IMR-90 (cell line): ENCODE measurements at regions not wholly inside any gene's neighbourhood (a gene's known extent, or its start where the extent isn't known, plus 50 kb on each side); places are given as distances from the start of the nearest gene placed in this dataset.

Source experiments
- ATAC-seq: fragments of 200-7000 bp; cut with Tn5 transposase; 2 replicates; pipeline ENCODE4 v1.9.1; 2020; ENCODE audit warnings: low read depth, mild to moderate bottlenecking, moderate library complexity
- BruUV-seq: library from RNA; stranded (reverse); fragments of 400-500 nt; replicated peaks from 2 replicates; lab custom pipeline; 2021; lab: Mats Ljungman, UMichigan
- CTCF ChIA-PET: fragments of 300-600 bp; formaldehyde crosslinking; extraction: SDS; loops from one replicate; lab custom pipeline; 2021; ENCODE audit warnings: antibody characterized with exemption; lab: Yijun Ruan, JAX
- POLR2A ChIA-PET: fragments of 300-600 bp; sonication (Branson Sonifier 250); formaldehyde crosslinking; loops from one replicate; lab custom pipeline; 2022; ENCODE audit warnings: antibody characterized with exemption; ENCODE audit not compliant: unreplicated experiment; lab: Charles Lee
- DNase-seq: peaks from one replicate; pipeline ENCODE4 v3.0.0; 2013
- H2AFZ ChIP-seq: replicated peaks from 2 replicates; pipeline ENCODE3; 2013; ENCODE audit warnings: low read length, mild to moderate bottlenecking; ENCODE audit not compliant: poor library complexity
- H2AK5ac ChIP-seq: 2 replicates; pipeline ENCODE4 v1.6.1; 2013; ENCODE audit warnings: low read depth, low read length, inconsistent platforms
- H2AK9ac ChIP-seq: replicated peaks from 2 replicates; pipeline ENCODE3; 2013; ENCODE audit warnings: mild to moderate bottlenecking, low read depth, low read length, moderate library complexity; ENCODE audit not compliant: poor library complexity
- H2BK120ac ChIP-seq: 2 replicates; pipeline ENCODE4 v1.6.1; 2013; ENCODE audit warnings: low read depth, low read length, inconsistent platforms
- H2BK15ac ChIP-seq: 3 replicates; pipeline ENCODE4 v1.6.1; 2013; ENCODE audit warnings: low read depth, low read length, inconsistent platforms
- H2BK20ac ChIP-seq: 2 replicates; pipeline ENCODE4 v1.6.1; 2013; ENCODE audit warnings: low read depth, mild to moderate bottlenecking, inconsistent platforms, low read length, moderate library complexity
- H2BK5ac ChIP-seq: 2 replicates; pipeline ENCODE4 v1.6.1; 2013; ENCODE audit warnings: mild to moderate bottlenecking, low read depth, low read length, inconsistent platforms; ENCODE audit not compliant: poor library complexity, severe bottlenecking
- H3K14ac ChIP-seq: replicated peaks from 2 replicates; pipeline ENCODE4 v1.6.1; 2013; ENCODE audit warnings: low read depth, low read length, inconsistent platforms
- H3K18ac ChIP-seq: 2 replicates; pipeline ENCODE4 v1.6.1; 2013; ENCODE audit warnings: low read depth, low read length, control low read depth
- H3K23ac ChIP-seq: 2 replicates; pipeline ENCODE4 v1.6.1; 2013; ENCODE audit warnings: low read depth, low read length, inconsistent platforms
- H3K27ac ChIP-seq: 2 replicates; pipeline ENCODE4 v1.5.1; 2013; ENCODE audit warnings: mild to moderate bottlenecking, control low read depth, low read length; ENCODE audit not compliant: insufficient read depth
- H3K27me3 ChIP-seq: 2 replicates; pipeline ENCODE4 v1.6.1; 2013; ENCODE audit warnings: low read length; ENCODE audit not compliant: control insufficient read depth, insufficient read depth
- H3K36me3 ChIP-seq: 2 replicates; pipeline ENCODE4 v1.6.1; 2013; ENCODE audit warnings: low read length, mixed read lengths; ENCODE audit not compliant: control insufficient read depth, insufficient read depth
- H3K4ac ChIP-seq: 2 replicates; pipeline ENCODE4 v1.6.1; 2013; ENCODE audit warnings: low read depth, low read length, inconsistent platforms
- H3K4me1 ChIP-seq: 2 replicates; pipeline ENCODE4 v1.6.1; 2013; ENCODE audit warnings: low read length, mixed read lengths; ENCODE audit not compliant: control insufficient read depth, insufficient read depth
- H3K4me2 ChIP-seq: 2 replicates; pipeline ENCODE4 v1.6.1; 2013; ENCODE audit warnings: low read depth, mild to moderate bottlenecking, control low read depth, low read length, moderate library complexity
- H3K4me3 ChIP-seq: 2 replicates; pipeline ENCODE4 v1.5.1; 2013; ENCODE audit warnings: low read depth, mild to moderate bottlenecking, control low read depth, low read length, moderate library complexity; ENCODE audit not compliant: insufficient read depth
- H3K56ac ChIP-seq: 2 replicates; pipeline ENCODE4 v1.6.1; 2013; ENCODE audit warnings: low read length, inconsistent platforms; ENCODE audit not compliant: insufficient read depth; ENCODE audit errors: extremely low read depth
- H3K79me1 ChIP-seq, 2 experiments: 2 replicates each; pipeline ENCODE4 v1.6.1; 2013; ENCODE audit warnings: low read length in 2 of 2, inconsistent platforms in 1 of 2, low read depth in 1 of 2
- H3K9ac ChIP-seq: 2 replicates; pipeline ENCODE4 v1.6.1; 2013; ENCODE audit warnings: low read depth, low read length, control low read depth
- H3K9me1 ChIP-seq: 2 replicates; pipeline ENCODE4 v1.6.1; 2013; ENCODE audit warnings: low read length, inconsistent platforms; ENCODE audit not compliant: insufficient read depth
- H3K9me3 ChIP-seq: 2 replicates; pipeline ENCODE4 v1.6.1; 2013; ENCODE audit warnings: low read length; ENCODE audit not compliant: control insufficient read depth, insufficient read depth
- H4K20me1 ChIP-seq: 2 replicates; pipeline ENCODE4 v1.6.1; 2013; ENCODE audit warnings: low read length, inconsistent platforms; ENCODE audit not compliant: insufficient read depth
- H4K5ac ChIP-seq: 2 replicates; pipeline ENCODE4 v1.6.1; 2013; ENCODE audit warnings: mild to moderate bottlenecking, low read depth, low read length, control low read depth
- H4K8ac ChIP-seq, 2 experiments: 2 replicates each; pipeline ENCODE4 v1.6.1; 2013; ENCODE audit warnings: low read depth in 2 of 2, low read length in 2 of 2, control low read depth in 1 of 2, inconsistent platforms in 1 of 2
- H4K91ac ChIP-seq: 2 replicates; pipeline ENCODE4 v1.6.1; 2013; ENCODE audit warnings: low read depth, low read length, inconsistent platforms; ENCODE audit not compliant: insufficient read depth
- BHLHE40 ChIP-seq: fragments of 150-350 bp; IDR thresholded peaks from 2 replicates; pipeline ENCODE4 v1.6.1; 2016; ENCODE audit warnings: mild to moderate bottlenecking, low read depth, low read length
- CEBPB ChIP-seq: IDR thresholded peaks from 2 replicates; pipeline ENCODE4 v1.6.1; 2012; ENCODE audit warnings: low read depth, low read length, improper control_type of control experiment
- CHD1 ChIP-seq: IDR thresholded peaks from 2 replicates; pipeline ENCODE4 v1.6.1; 2012; ENCODE audit warnings: low read depth, low read length, improper control_type of control experiment
- ELK1 ChIP-seq: fragments of 150-350 bp; IDR thresholded peaks from 2 replicates; pipeline ENCODE4 v1.6.1; 2016; ENCODE audit warnings: low read depth, mild to moderate bottlenecking, low read length, moderate library complexity, borderline replicate concordance
- FOS ChIP-seq: fragments of 150-350 bp; IDR thresholded peaks from 2 replicates; pipeline ENCODE4 v1.6.1; 2016; ENCODE audit warnings: low read depth, low read length
- MAFK ChIP-seq: IDR thresholded peaks from 2 replicates; pipeline ENCODE4 v1.6.1; 2012; ENCODE audit warnings: low read depth, low read length, improper control_type of control experiment
- MAZ ChIP-seq: IDR thresholded peaks from 2 replicates; pipeline ENCODE4 v1.6.1; 2012; ENCODE audit warnings: low read depth, mild to moderate bottlenecking, low read length, improper control_type of control experiment, moderate library complexity, borderline replicate concordance
- MXI1 ChIP-seq: IDR thresholded peaks from 2 replicates; pipeline ENCODE4 v1.6.1; 2012; ENCODE audit warnings: low read depth, mild to moderate bottlenecking, low read length, moderate library complexity, borderline replicate concordance
- NFE2L2 ChIP-seq: fragments of 150-350 bp; IDR thresholded peaks from 2 replicates; pipeline ENCODE4 v1.6.1; 2016; ENCODE audit warnings: low read depth, mild to moderate bottlenecking, low read length
- POLR2A ChIP-seq: IDR thresholded peaks from 2 replicates; pipeline ENCODE4 v1.6.1; 2012; ENCODE audit warnings: mild to moderate bottlenecking, low read depth, low read length
- RAD21 ChIP-seq: IDR thresholded peaks from 2 replicates; pipeline ENCODE4 v1.6.1; 2012; ENCODE audit warnings: low read length, improper control_type of control experiment
- RCOR1 ChIP-seq: IDR thresholded peaks from 2 replicates; pipeline ENCODE4 v1.6.1; 2012; ENCODE audit warnings: mild to moderate bottlenecking, low read length, improper control_type of control experiment; ENCODE audit not compliant: insufficient replicate concordance
- RFX5 ChIP-seq: IDR thresholded peaks from 2 replicates; pipeline ENCODE4 v1.8.0; 2012; ENCODE audit warnings: low read depth, mild to moderate bottlenecking, low read length, moderate library complexity
- SMC3 ChIP-seq: fragments of 150-350 bp; IDR thresholded peaks from 2 replicates; pipeline ENCODE4 v1.6.1; 2016; ENCODE audit warnings: low read depth, mild to moderate bottlenecking, antibody characterized with exemption, low read length, moderate library complexity
- USF2 ChIP-seq: fragments of 150-350 bp; IDR thresholded peaks from 2 replicates; pipeline ENCODE4 v1.6.1; 2017; ENCODE audit warnings: mild to moderate bottlenecking, antibody characterized with exemption, low read length, low read depth
- WGBS, 2 experiments: methylation state at CpG; one replicate each; pipeline versions ENCODE4 v1.1.5 to v1.1.7; 2013; ENCODE audit warnings: missing lambda C conversion rate in 2 of 2; ENCODE audit not compliant: insufficient read length in 1 of 2; ENCODE audit errors: extremely low coverage in 2 of 2; 5-methylcytosine and 5-hydroxymethylcytosine counted together
- dilution Hi-C: fragments of 300-500 bp; cut with HindIII; formaldehyde crosslinking; loops from one replicate; pipeline ENCODE4 v1.14.3; 2018; ENCODE audit warnings: low sequenced_read_pairs; ENCODE audit not compliant: unreplicated experiment
- in situ Hi-C: fragments of 300-500 bp; cut with MboI; formaldehyde crosslinking; loops from 3 replicates; pipeline ENCODE4 v1.14.3; 2019; ENCODE audit warnings: low sequenced_read_pairs, inconsistent platforms, mixed read lengths
- intact Hi-C: fragments of 100-400 bp; cut with micrococcal nuclease; formaldehyde crosslinking; loops from 2 replicates; pipeline ENCODE4 v1.10.0; 2022
- TF ChIP-seq, protein P1 (sequence below): conservative IDR thresholded peaks from 2 replicates; pipeline ENCODE4 v1.5.1; 2012; ENCODE audit warnings: mild to moderate bottlenecking, low read depth, low read length, improper control_type of control experiment

- intact Hi-C loops (loop anchor here (5.0 kb wide), 1 partner anchor 107 kb away; no protein-coding TSS in a partner anchor), in situ Hi-C loops (no loop called here), dilution Hi-C loops (no loop called here)
- no peak overlapping the region for H3K14ac ChIP-seq
- H3K18ac ChIP-seq, result no peak overlapping the region
- H4K5ac ChIP-seq, result no peak overlapping the region
- no peak overlapping the region for H3K4me2 ChIP-seq
- H2AK5ac ChIP-seq, result no peak overlapping the region
- H2BK15ac ChIP-seq, result no peak overlapping the region
- H3K4me1 ChIP-seq, result peaks cover 17% of the 10 kb centered on the region
- H3K9ac ChIP-seq, result no peak overlapping the region
- BruUV-seq, result no TSS peak
- no peak for DNase-seq
- no peaks in the 10 kb centered on the region for H3K9me3 ChIP-seq
- H2AFZ ChIP-seq, result no peak overlapping the region
- no peak overlapping the region for H2BK120ac ChIP-seq
- H2AK9ac ChIP-seq, result no peak overlapping the region
- 0 out of 2 replicates have a peak overlapping the region, but pooled peaks have one; percentile 5 for H2BK20ac ChIP-seq
- peaks cover 8% of the 10 kb centered on the region for H3K9me1 ChIP-seq
- no peak overlapping the region for H4K8ac ChIP-seq
- ChIA-PET CTCF (no interaction called here), POLR2A (no interaction called here)
- no peak overlapping the region for H3K4me3 ChIP-seq
- no peaks in the 10 kb centered on the region for H3K36me3 ChIP-seq
- H3K23ac ChIP-seq, result no peak overlapping the region
- no peak overlapping the region for H3K4ac ChIP-seq
- no peak overlapping the region for H3K27ac ChIP-seq
- no peaks in the 10 kb centered on the region for H3K27me3 ChIP-seq
- H2BK5ac ChIP-seq, result no peak overlapping the region
- H4K91ac ChIP-seq, result no peak overlapping the region
- H3K79me1 ChIP-seq, result no peaks in the 10 kb centered on the region
- no peak overlapping the region for H3K56ac ChIP-seq
- ATAC-seq, result no peak
- 80% methylated on average over 1 of the region's 2 CpGs; no CpG with 5 or more reads in 1 of the 2 experiments for WGBS, 2 experiments
- H4K20me1 ChIP-seq, result no peaks in the 10 kb centered on the region; the same call in 1 of the 2 replicates
- TF ChIP-seq RFX5, result no peak
- TF ChIP-seq SMC3, result no peak
- TF ChIP-seq, protein P1, sequence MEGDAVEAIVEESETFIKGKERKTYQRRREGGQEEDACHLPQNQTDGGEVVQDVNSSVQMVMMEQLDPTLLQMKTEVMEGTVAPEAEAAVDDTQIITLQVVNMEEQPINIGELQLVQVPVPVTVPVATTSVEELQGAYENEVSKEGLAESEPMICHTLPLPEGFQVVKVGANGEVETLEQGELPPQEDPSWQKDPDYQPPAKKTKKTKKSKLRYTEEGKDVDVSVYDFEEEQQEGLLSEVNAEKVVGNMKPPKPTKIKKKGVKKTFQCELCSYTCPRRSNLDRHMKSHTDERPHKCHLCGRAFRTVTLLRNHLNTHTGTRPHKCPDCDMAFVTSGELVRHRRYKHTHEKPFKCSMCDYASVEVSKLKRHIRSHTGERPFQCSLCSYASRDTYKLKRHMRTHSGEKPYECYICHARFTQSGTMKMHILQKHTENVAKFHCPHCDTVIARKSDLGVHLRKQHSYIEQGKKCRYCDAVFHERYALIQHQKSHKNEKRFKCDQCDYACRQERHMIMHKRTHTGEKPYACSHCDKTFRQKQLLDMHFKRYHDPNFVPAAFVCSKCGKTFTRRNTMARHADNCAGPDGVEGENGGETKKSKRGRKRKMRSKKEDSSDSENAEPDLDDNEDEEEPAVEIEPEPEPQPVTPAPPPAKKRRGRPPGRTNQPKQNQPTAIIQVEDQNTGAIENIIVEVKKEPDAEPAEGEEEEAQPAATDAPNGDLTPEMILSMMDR, result no peak
- TF ChIP-seq NFE2L2, result no peak
- TF ChIP-seq USF2, result no peak
- TF ChIP-seq MAZ, result no peak
- no peak for TF ChIP-seq BHLHE40
- TF ChIP-seq CEBPB, result no peak
- no peak for TF ChIP-seq FOS
- no peak for TF ChIP-seq RCOR1
- TF ChIP-seq POLR2A, result no peak
- TF ChIP-seq ELK1, result no peak
- TF ChIP-seq RAD21, result no peak
- TF ChIP-seq MXI1, result no peak
- TF ChIP-seq MAFK, result no peak
- TF ChIP-seq CHD1, result no peak
Measured at GRCh38 chr4:26034849-26035248, 120.8 kb downstream of the SMIM20 start.
